GM23248 (cell line): ENCODE measurements at regions not wholly inside any gene's neighbourhood (a gene's known extent, or its start where the extent isn't known, plus 50 kb on each side); places are given as distances from the start of the nearest gene placed in this dataset.

Experiments
- DNase-seq: peaks from one replicate; pipeline ENCODE4 v3.0.0-alpha.2; 2015
- H2AFZ ChIP-seq: fragments of 200-600 bp; sonication (generic); 2 replicates; pipeline ENCODE4 v1.6.1; 2016; ENCODE audit warnings: antibody characterized with exemption
- H3F3A ChIP-seq: fragments of 200-600 bp; sonication (generic); 2 replicates; pipeline ENCODE4 v1.6.1; 2016; ENCODE audit warnings: mild to moderate bottlenecking, antibody characterized with exemption, mixed run types; ENCODE audit not compliant: insufficient read depth
- H3K27ac ChIP-seq: fragments of 200-600 bp; sonication (generic); 2 replicates; pipeline ENCODE4 v1.5.1; 2016; ENCODE audit warnings: mild to moderate bottlenecking
- H3K27me3 ChIP-seq: fragments of 200-600 bp; sonication (generic); replicated peaks from 2 replicates; pipeline ENCODE4 v1.6.1; 2016; ENCODE audit warnings: mild to moderate bottlenecking; ENCODE audit not compliant: insufficient read depth
- H3K36me3 ChIP-seq: fragments of 200-600 bp; sonication (generic); 2 replicates; pipeline ENCODE4 v1.6.1; 2016; ENCODE audit warnings: low read depth, mild to moderate bottlenecking
- H3K4me1 ChIP-seq: fragments of 200-600 bp; sonication (generic); 2 replicates; pipeline ENCODE4 v1.6.1; 2016; ENCODE audit warnings: mild to moderate bottlenecking; ENCODE audit not compliant: insufficient read depth
- H3K4me2 ChIP-seq: fragments of 200-600 bp; sonication (generic); one replicate; pipeline ENCODE4 v1.6.1; 2016; ENCODE audit warnings: mild to moderate bottlenecking; ENCODE audit not compliant: unreplicated experiment
- H3K4me3 ChIP-seq: fragments of 200-600 bp; sonication (generic); 2 replicates; pipeline ENCODE4 v1.5.1; 2016; ENCODE audit warnings: mild to moderate bottlenecking
- H3K79me2 ChIP-seq: fragments of 200-600 bp; sonication (generic); 2 replicates; pipeline ENCODE4 v1.6.1; 2016; ENCODE audit warnings: mild to moderate bottlenecking; ENCODE audit not compliant: insufficient read depth
- H3K9ac ChIP-seq: fragments of 200-600 bp; sonication (generic); 2 replicates; pipeline ENCODE4 v1.6.1; 2016; ENCODE audit warnings: mild to moderate bottlenecking
- H3K9me2 ChIP-seq: fragments of 200-600 bp; sonication (generic); 2 replicates; pipeline ENCODE4 v1.6.1; 2016; ENCODE audit warnings: mixed run types, mild to moderate bottlenecking, moderate library complexity; ENCODE audit not compliant: insufficient read depth
- H3K9me3 ChIP-seq: fragments of 200-600 bp; sonication (generic); one replicate; pipeline ENCODE4 v1.6.1; 2017; ENCODE audit warnings: low read depth
- H4K20me1 ChIP-seq: fragments of 200-600 bp; sonication (generic); 2 replicates; pipeline ENCODE4 v1.6.0; 2016; ENCODE audit not compliant: insufficient read depth
- EZH2 ChIP-seq: fragments of 200-600 bp; sonication (generic); IDR thresholded peaks from 2 replicates; pipeline ENCODE4 v1.6.1; 2018; ENCODE audit warnings: antibody characterized with exemption, mild to moderate bottlenecking; ENCODE audit not compliant: insufficient read depth, poor library complexity, severe bottlenecking
- EZH2phosphoT487 ChIP-seq: fragments of 200-600 bp; sonication (generic); IDR thresholded peaks from 2 replicates; pipeline ENCODE4 v1.6.1; 2018; ENCODE audit warnings: antibody characterized with exemption, moderate library complexity, mild to moderate bottlenecking, low read depth; ENCODE audit not compliant: insufficient read depth
- WGBS, 2 experiments: methylation state at CpG; one replicate each; pipeline ENCODE4 v1.1.6; 2015 to 2017; ENCODE audit warnings: low lambda C conversion rate in 2 of 2, low coverage in 1 of 2; ENCODE audit errors: missing lambda C conversion rate in 2 of 2; 5-methylcytosine and 5-hydroxymethylcytosine counted together
- in situ Hi-C: fragments of 300-500 bp; cut with MboI; formaldehyde crosslinking; loops from 2 replicates; pipeline ENCODE4 v1.15.0; 2020

DNA sequence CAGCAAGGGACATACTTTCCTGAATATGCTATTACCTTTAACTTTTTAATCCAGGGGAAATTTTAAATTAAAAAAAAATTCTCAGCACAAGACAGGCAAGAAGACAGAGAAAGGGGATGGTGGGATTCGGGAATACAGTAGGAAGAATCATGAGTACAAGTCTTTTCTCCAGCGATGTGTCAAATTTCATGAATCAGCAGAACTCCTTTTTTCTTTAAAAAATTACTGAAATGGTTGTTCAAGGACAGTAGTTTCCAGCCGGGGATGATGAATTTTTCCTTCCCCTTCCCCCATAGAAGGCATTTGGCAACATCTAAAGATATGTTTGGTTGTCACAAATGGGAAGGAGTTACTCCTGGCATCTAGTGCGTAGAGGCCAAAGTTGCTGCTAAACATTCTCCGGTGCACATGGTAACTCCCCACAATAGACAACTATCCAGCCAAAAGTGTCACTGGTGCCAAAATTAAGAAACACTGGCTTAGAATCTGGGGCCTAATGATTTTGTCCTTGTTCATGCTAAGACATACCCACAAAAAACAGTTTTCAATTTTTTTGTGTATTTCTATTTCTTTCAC is 450.2 kb downstream of the CBLN4 start:
- no peaks in the 10 kb centered on the region for H3F3A ChIP-seq
- WGBS, 2 experiments, result 1 to 4% methylated on average over 5 of the region's 5 CpGs
- H3K27me3 ChIP-seq, result no peaks in the 10 kb centered on the region
- H3K27ac ChIP-seq, result no peak overlapping the region
- H3K9me2 ChIP-seq, result no peaks in the 10 kb centered on the region
- no peaks in the 10 kb centered on the region for H3K9me3 ChIP-seq
- in situ Hi-C loops, result no loop called here
- no peak for TF ChIP-seq EZH2phosphoT487
- TF ChIP-seq EZH2, result no peak
- H2AFZ ChIP-seq, result no peak overlapping the region
- no peaks in the 10 kb centered on the region for H4K20me1 ChIP-seq
- H3K36me3 ChIP-seq, result no peaks in the 10 kb centered on the region
- DNase-seq, result no peak
- no peaks in the 10 kb centered on the region for H3K4me1 ChIP-seq
- H3K79me2 ChIP-seq, result no peaks in the 10 kb centered on the region
- H3K9ac ChIP-seq, result no peak overlapping the region
- H3K4me3 ChIP-seq, result no peak overlapping the region
- no peak overlapping the region for H3K4me2 ChIP-seq

DNA sequence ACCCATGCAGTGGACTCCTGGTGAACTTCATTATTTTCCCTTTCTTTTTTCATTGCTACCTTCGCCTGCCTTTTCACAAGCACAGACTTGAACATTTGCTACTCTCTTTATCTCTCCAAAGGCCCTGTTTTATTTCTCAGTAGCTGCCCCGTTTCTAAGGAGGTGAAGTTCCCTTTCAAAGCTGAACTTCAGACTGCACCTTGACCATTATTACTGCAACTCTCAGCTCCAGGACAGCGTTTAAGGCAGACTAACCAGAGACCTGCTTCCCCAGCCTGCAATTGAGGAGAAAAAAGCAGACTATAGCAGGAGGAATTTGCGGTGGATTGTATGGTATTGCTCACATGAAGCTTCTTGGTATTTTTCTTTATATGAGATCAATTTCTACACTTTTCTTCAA is 460.7 kb downstream of the CBLN4 start:
- no peaks in the 10 kb centered on the region for H3K9me3 ChIP-seq
- WGBS, 2 experiments, result 13 to 18% methylated on average over 4 of the region's 4 CpGs
- no peaks in the 10 kb centered on the region for H3K9me2 ChIP-seq
- H2AFZ ChIP-seq, result no peak overlapping the region
- H3K9ac ChIP-seq, result no peak overlapping the region
- no peak overlapping the region for H3K27ac ChIP-seq
- H3K4me3 ChIP-seq, result no peak overlapping the region
- no peaks in the 10 kb centered on the region for H3K27me3 ChIP-seq
- TF ChIP-seq EZH2 (no peak), EZH2phosphoT487 (no peak)
- no peaks in the 10 kb centered on the region for H4K20me1 ChIP-seq
- in situ Hi-C loops, result no loop called here
- H3K4me1 ChIP-seq, result no peaks in the 10 kb centered on the region
- H3K79me2 ChIP-seq, result no peaks in the 10 kb centered on the region
- H3K4me2 ChIP-seq, result no peak overlapping the region
- H3K36me3 ChIP-seq, result no peaks in the 10 kb centered on the region
- DNase-seq, result no peak
- H3F3A ChIP-seq, result no peaks in the 10 kb centered on the region

DNA sequence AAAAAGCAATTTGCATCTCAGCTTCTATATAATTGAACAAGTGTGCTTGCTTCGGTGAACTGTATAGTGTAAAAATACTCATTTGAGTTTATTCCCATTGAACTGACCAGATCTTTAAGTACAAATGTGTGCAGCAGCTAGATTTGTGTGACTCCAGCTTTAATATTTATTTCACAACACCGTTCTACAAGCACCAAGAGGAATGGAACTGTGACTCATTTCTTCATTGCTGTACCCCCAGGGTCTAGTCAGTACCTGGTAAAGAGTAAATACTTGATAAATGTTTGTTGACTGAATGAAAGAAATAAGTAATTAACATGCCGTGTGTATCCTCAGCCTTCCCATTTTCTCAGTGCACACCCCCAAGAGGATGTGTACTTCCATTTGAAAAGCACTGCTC is 464.8 kb downstream of the CBLN4 start:
- H3K36me3 ChIP-seq, result no peaks in the 10 kb centered on the region
- H3K27ac ChIP-seq, result no peak overlapping the region
- no peaks in the 10 kb centered on the region for H3F3A ChIP-seq
- H3K4me2 ChIP-seq, result no peak overlapping the region
- H3K79me2 ChIP-seq, result no peaks in the 10 kb centered on the region
- no peaks in the 10 kb centered on the region for H3K9me3 ChIP-seq
- in situ Hi-C loops, result no loop called here
- DNase-seq, result no peak
- no peaks in the 10 kb centered on the region for H4K20me1 ChIP-seq
- WGBS, 2 experiments, result 15 to 24% methylated on average over 3 of the region's 3 CpGs
- no peak overlapping the region for H3K4me3 ChIP-seq
- no peaks in the 10 kb centered on the region for H3K27me3 ChIP-seq
- TF ChIP-seq EZH2 (no peak), EZH2phosphoT487 (no peak)
- no peak overlapping the region for H3K9ac ChIP-seq
- H3K4me1 ChIP-seq, result no peaks in the 10 kb centered on the region
- H3K9me2 ChIP-seq, result no peaks in the 10 kb centered on the region
- no peak overlapping the region for H2AFZ ChIP-seq

DNA sequence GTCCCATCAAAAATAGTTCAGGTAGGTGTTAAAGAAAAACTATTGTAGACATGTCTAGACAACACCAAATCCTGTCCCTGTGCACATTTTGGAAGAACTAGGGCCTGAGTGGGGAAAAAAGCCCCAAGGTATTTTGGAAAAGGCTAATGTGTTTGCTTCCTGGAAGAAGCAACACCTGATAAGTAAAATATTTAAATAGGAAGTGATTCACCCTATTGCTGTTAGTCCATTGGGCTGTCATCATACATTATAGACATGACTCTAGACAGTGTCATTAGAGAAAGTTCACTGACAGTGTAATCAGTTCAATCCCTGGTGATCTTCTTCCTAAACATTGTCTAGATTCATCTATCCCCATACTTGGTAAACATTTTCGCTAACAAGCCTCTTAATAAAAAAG is 465.3 kb downstream of the CBLN4 start:
- Histone ChIP-seq H3K36me3 (no peaks in the 10 kb centered on the region), H3K4me2 (no peak overlapping the region), H2AFZ (no peak overlapping the region), H3K79me2 (no peaks in the 10 kb centered on the region), H3K9me3 (no peaks in the 10 kb centered on the region), H3K4me1 (no peaks in the 10 kb centered on the region), H3K27ac (no peak overlapping the region), H4K20me1 (no peaks in the 10 kb centered on the region), H3F3A (no peaks in the 10 kb centered on the region), H3K9ac (no peak overlapping the region), H3K4me3 (no peak overlapping the region), H3K27me3 (no peaks in the 10 kb centered on the region), H3K9me2 (no peaks in the 10 kb centered on the region)
- in situ Hi-C loops, result no loop called here
- TF ChIP-seq EZH2phosphoT487 (no peak), EZH2 (no peak)
- DNase-seq, result no peak
- WGBS, 2 experiments, result 12 to 38% methylated on average over 1 of the region's 1 CpG
